Smooth muscle cell (in vitro differentiated cells): ENCODE measurements at regions not wholly inside any gene's neighbourhood (a gene's known extent, or its start where the extent isn't known, plus 50 kb on each side); places are given as distances from the start of the nearest gene placed in this dataset.

Source experiments
- DNase-seq: peaks from one replicate; lab custom pipeline; 2025; ENCODE audit not compliant: unreplicated experiment; lab: John Stamatoyannopoulos, UW
- H2AFZ ChIP-seq: fragments of 200-600 bp; sonication (generic); 2 replicates; pipeline ENCODE4 v1.6.0; 2016; ENCODE audit warnings: antibody characterized with exemption, low read depth, mild to moderate bottlenecking
- H3F3A ChIP-seq: fragments of 200-600 bp; sonication (generic); 2 replicates; pipeline ENCODE4 v1.6.0; 2017; ENCODE audit warnings: antibody characterized with exemption, low read depth
- H3K27ac ChIP-seq: fragments of 200-600 bp; sonication (generic); 2 replicates; pipeline ENCODE4 v1.5.1; 2016; ENCODE audit warnings: low read depth, mild to moderate bottlenecking
- H3K27me3 ChIP-seq: fragments of 200-600 bp; sonication (generic); 2 replicates; pipeline ENCODE4 v1.6.1; 2016; ENCODE audit warnings: low read depth, mild to moderate bottlenecking
- H3K36me3 ChIP-seq: fragments of 200-600 bp; sonication (generic); 2 replicates; pipeline ENCODE4 v1.5.1; 2016; ENCODE audit warnings: low read depth
- H3K4me1 ChIP-seq: fragments of 200-600 bp; sonication (generic); 2 replicates; pipeline ENCODE4 v1.5.1; 2016; ENCODE audit warnings: low read depth
- H3K4me2 ChIP-seq: fragments of 200-600 bp; sonication (generic); 2 replicates; pipeline ENCODE4 v1.6.0; 2016; ENCODE audit warnings: mild to moderate bottlenecking
- H3K4me3 ChIP-seq: fragments of 200-600 bp; sonication (generic); 2 replicates; pipeline ENCODE4 v1.5.1; 2016; ENCODE audit warnings: mild to moderate bottlenecking
- H3K79me2 ChIP-seq: fragments of 200-600 bp; sonication (generic); 2 replicates; pipeline ENCODE4 v1.6.0; 2016; ENCODE audit warnings: low read depth, mild to moderate bottlenecking
- H3K9ac ChIP-seq: fragments of 200-600 bp; sonication (generic); 2 replicates; pipeline ENCODE4 v1.6.0; 2016; ENCODE audit warnings: low read depth
- H3K9me3 ChIP-seq: fragments of 200-600 bp; sonication (generic); replicated peaks from 2 replicates; pipeline ENCODE4 v1.5.1; 2016; ENCODE audit warnings: low read depth
- H4K20me1 ChIP-seq: fragments of 200-600 bp; sonication (generic); 2 replicates; pipeline ENCODE4 v1.6.0; 2016; ENCODE audit warnings: low read depth
- WGBS: methylation state at CpG from one replicate; pipeline ENCODE4 v1.1.7; 2016; ENCODE audit warnings: low lambda C conversion rate; 5-methylcytosine and 5-hydroxymethylcytosine counted together
- TF ChIP-seq, protein P1 (sequence below): fragments of 200-600 bp; sonication (generic); IDR thresholded peaks from 2 replicates; pipeline ENCODE4 v1.5.1; 2017; ENCODE audit warnings: borderline replicate concordance, mild to moderate bottlenecking, antibody characterized with exemption; ENCODE audit not compliant: insufficient read depth, poor library complexity, severe bottlenecking

DNA sequence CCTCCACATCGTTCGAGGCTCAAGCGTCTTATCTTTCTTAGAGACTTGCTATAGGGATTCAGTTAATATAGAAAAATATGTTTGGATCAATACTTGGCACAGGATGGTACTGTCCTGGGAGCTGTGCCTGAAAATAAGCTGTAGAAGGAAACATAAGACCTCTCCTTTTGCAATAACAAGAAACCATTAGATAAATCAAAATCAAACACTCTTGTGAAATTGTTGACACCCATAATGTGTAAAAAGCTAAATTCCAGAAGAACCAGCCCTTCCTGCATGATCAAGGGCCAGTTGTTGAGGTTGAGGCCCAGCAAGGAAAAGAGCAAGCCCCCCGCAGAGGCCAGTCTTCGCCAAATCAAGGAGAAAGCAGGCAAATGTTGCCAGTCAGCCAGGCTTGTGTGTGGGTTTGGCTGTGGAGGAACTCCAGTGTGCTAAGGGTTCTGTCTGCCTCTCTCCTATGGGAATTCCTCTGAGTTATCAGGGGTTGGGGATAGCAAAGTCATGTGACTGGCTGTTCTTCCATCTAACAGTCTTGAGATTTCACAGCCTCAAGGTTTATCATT is 185.7 kb downstream of the ACKR3 start:
- no peak for DNase-seq
- no peaks in the 10 kb centered on the region for H3K36me3 ChIP-seq
- 96% methylated on average over 5 of the region's 5 CpGs for WGBS
- no peaks in the 10 kb centered on the region for H3K27me3 ChIP-seq
- no peak overlapping the region for H3K9ac ChIP-seq
- H3K79me2 ChIP-seq: no peaks in the 10 kb centered on the region
- H3K4me2 ChIP-seq: no peak overlapping the region
- TF ChIP-seq, protein P1, sequence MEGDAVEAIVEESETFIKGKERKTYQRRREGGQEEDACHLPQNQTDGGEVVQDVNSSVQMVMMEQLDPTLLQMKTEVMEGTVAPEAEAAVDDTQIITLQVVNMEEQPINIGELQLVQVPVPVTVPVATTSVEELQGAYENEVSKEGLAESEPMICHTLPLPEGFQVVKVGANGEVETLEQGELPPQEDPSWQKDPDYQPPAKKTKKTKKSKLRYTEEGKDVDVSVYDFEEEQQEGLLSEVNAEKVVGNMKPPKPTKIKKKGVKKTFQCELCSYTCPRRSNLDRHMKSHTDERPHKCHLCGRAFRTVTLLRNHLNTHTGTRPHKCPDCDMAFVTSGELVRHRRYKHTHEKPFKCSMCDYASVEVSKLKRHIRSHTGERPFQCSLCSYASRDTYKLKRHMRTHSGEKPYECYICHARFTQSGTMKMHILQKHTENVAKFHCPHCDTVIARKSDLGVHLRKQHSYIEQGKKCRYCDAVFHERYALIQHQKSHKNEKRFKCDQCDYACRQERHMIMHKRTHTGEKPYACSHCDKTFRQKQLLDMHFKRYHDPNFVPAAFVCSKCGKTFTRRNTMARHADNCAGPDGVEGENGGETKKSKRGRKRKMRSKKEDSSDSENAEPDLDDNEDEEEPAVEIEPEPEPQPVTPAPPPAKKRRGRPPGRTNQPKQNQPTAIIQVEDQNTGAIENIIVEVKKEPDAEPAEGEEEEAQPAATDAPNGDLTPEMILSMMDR: no peak
- H3K27ac ChIP-seq: no peak overlapping the region
- H3K4me1 ChIP-seq: peaks cover 5% of the 10 kb centered on the region
- no peak overlapping the region for H3K4me3 ChIP-seq
- peak overlapping the region; percentile 45 for H2AFZ ChIP-seq
- no peaks in the 10 kb centered on the region for H3K9me3 ChIP-seq
- H4K20me1 ChIP-seq: no peaks in the 10 kb centered on the region
- no peaks in the 10 kb centered on the region for H3F3A ChIP-seq

DNA sequence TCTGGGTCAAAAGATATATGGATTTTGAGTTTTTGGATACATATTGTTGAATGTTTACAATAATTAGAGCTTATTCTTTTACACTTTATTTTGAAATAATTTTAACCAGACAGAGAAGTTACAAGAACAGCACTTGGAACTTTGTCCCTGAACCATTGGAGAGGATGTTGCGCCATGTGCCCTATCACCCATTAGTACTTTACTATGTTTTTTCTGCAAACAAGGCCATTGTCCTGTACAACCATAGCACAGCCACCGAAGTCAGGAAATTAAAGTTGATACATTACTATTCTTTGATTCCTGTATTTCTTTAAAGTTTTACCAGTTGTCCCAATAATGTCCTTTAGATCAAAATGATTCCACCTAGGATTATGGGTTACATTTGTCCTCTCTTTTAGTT is 188.8 kb downstream of the ACKR3 start:
- Histone ChIP-seq H3K27me3 (no peaks in the 10 kb centered on the region), H4K20me1 (no peaks in the 10 kb centered on the region), H3F3A (no peaks in the 10 kb centered on the region), H3K4me2 (no peak overlapping the region), H3K27ac (no peak overlapping the region), H3K4me1 (peaks cover 5% of the 10 kb centered on the region), H3K9me3 (no peaks in the 10 kb centered on the region), H3K9ac (no peak overlapping the region), H3K36me3 (no peaks in the 10 kb centered on the region), H3K79me2 (no peaks in the 10 kb centered on the region), H3K4me3 (no peak overlapping the region), H2AFZ (no peak overlapping the region)
- no peak for DNase-seq
- 98% methylated on average over 2 of the region's 2 CpGs for WGBS
- TF ChIP-seq, protein P1: no peak

GRCh38 chr2:236760246-236760645 is 190.6 kb downstream of the ACKR3 start:
- Histone ChIP-seq H3F3A (no peaks in the 10 kb centered on the region), H3K27ac (no peak overlapping the region), H3K27me3 (no peaks in the 10 kb centered on the region), H4K20me1 (no peaks in the 10 kb centered on the region), H3K4me1 (peaks cover 5% of the 10 kb centered on the region), H3K36me3 (no peaks in the 10 kb centered on the region), H3K79me2 (no peaks in the 10 kb centered on the region), H2AFZ (no peak overlapping the region), H3K9me3 (no peaks in the 10 kb centered on the region), H3K9ac (no peak overlapping the region), H3K4me2 (no peak overlapping the region), H3K4me3 (no peak overlapping the region)
- TF ChIP-seq, protein P1: no peak
- no peak for DNase-seq

DNA sequence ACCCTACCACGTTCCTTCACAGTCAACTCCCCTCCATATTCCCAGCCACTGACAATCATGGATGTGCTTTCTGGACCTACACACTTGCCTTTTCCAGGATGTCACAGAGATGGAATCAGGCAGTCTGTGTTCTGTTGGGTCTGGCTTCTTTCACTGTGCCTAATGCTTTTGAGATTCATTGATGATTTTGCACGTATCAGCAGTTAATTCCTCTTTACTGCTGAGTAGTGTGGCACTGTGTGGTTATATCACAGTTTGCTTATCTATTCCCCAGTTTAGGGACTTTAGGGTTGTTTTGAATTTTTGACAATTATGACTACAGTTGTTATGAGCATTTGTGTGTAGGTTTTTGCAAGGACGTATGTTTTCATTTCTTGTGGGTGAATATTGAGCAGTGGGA is 191.7 kb downstream of the ACKR3 start:
- H3K79me2 ChIP-seq: no peaks in the 10 kb centered on the region
- H3K27me3 ChIP-seq: no peaks in the 10 kb centered on the region
- H3K4me3 ChIP-seq: no peak overlapping the region
- no peaks in the 10 kb centered on the region for H4K20me1 ChIP-seq
- H3K9me3 ChIP-seq: no peaks in the 10 kb centered on the region
- no peak overlapping the region for H3K4me2 ChIP-seq
- peaks cover 5% of the 10 kb centered on the region for H3F3A ChIP-seq
- no peak for DNase-seq
- WGBS: 48% methylated on average over 3 of the region's 3 CpGs
- H3K4me1 ChIP-seq: peaks cover 14% of the 10 kb centered on the region
- TF ChIP-seq, protein P1: no peak
- no peak overlapping the region for H3K9ac ChIP-seq
- H3K27ac ChIP-seq: no peak overlapping the region
- no peak overlapping the region for H2AFZ ChIP-seq
- no peaks in the 10 kb centered on the region for H3K36me3 ChIP-seq
